Loucy (cell line): ENCODE measurements at regions not wholly inside any gene's neighbourhood (a gene's known extent, or its start where the extent isn't known, plus 50 kb on each side); places are given as distances from the start of the nearest gene placed in this dataset.

Source experiments
- H2AFZ ChIP-seq: fragments of 200-600 bp; sonication (generic); 2 replicates; pipeline ENCODE4 v1.6.0; 2016; ENCODE audit warnings: antibody characterized with exemption, mild to moderate bottlenecking, low read length, moderate library complexity
- H3F3A ChIP-seq: fragments of 200-600 bp; 2 replicates; pipeline ENCODE4 v1.6.0; 2016; ENCODE audit warnings: antibody characterized with exemption, low read depth, mild to moderate bottlenecking
- H3K27me3 ChIP-seq: fragments of 200-600 bp; sonication (generic); 2 replicates; pipeline ENCODE4 v1.6.1; 2014; ENCODE audit warnings: low read length, mild to moderate bottlenecking; ENCODE audit not compliant: insufficient read depth, poor library complexity, severe bottlenecking
- H3K36me3 ChIP-seq: fragments of 200-600 bp; sonication (generic); 2 replicates; pipeline ENCODE4 v1.6.1; 2016; ENCODE audit warnings: low read length; ENCODE audit not compliant: insufficient read depth
- H3K4me1 ChIP-seq: fragments of 200-600 bp; sonication (generic); 2 replicates; pipeline ENCODE4 v1.5.1; 2014; ENCODE audit warnings: low read length, mild to moderate bottlenecking; ENCODE audit not compliant: insufficient read depth, poor library complexity, severe bottlenecking
- H3K4me2 ChIP-seq: fragments of 200-600 bp; sonication (generic); 2 replicates; pipeline ENCODE4 v1.6.0; 2014; ENCODE audit warnings: antibody characterized with exemption, low read length, low read depth, mild to moderate bottlenecking; ENCODE audit not compliant: poor library complexity, severe bottlenecking
- H3K4me3 ChIP-seq: fragments of 200-600 bp; sonication (generic); 2 replicates; pipeline ENCODE4 v1.5.1; 2014; ENCODE audit warnings: low read length, mild to moderate bottlenecking, mixed read lengths; ENCODE audit not compliant: poor library complexity, severe bottlenecking
- H3K79me2 ChIP-seq: fragments of 200-600 bp; sonication (generic); 2 replicates; pipeline ENCODE4 v1.6.1; 2014; ENCODE audit warnings: low read length; ENCODE audit not compliant: insufficient read depth
- H3K9ac ChIP-seq: fragments of 200-600 bp; sonication (generic); 2 replicates; pipeline ENCODE4 v1.6.0; 2014; ENCODE audit warnings: mild to moderate bottlenecking, low read depth, low read length, moderate library complexity; ENCODE audit not compliant: poor library complexity, severe bottlenecking
- H3K9me2 ChIP-seq: fragments of 200-600 bp; sonication (generic); replicated peaks from 2 replicates; pipeline ENCODE4 v1.6.1; 2016; ENCODE audit warnings: low read depth, low read length, mixed read lengths
- H3K9me3 ChIP-seq: fragments of 200-600 bp; sonication (generic); 2 replicates; pipeline ENCODE4 v1.6.1; 2014; ENCODE audit warnings: mild to moderate bottlenecking, antibody characterized with exemption, low read length, low read depth; ENCODE audit not compliant: insufficient read depth
- H4K20me1 ChIP-seq: fragments of 200-600 bp; sonication (generic); 2 replicates; pipeline ENCODE4 v1.6.0; 2014; ENCODE audit warnings: antibody characterized with exemption, low read length, mild to moderate bottlenecking; ENCODE audit not compliant: insufficient read depth, poor library complexity, severe bottlenecking
- EZH2phosphoT487 ChIP-seq: fragments of 200-600 bp; IDR thresholded peaks from 2 replicates; pipeline ENCODE4 v1.6.1; 2018; ENCODE audit warnings: antibody characterized with exemption, mild to moderate bottlenecking, moderate library complexity, borderline replicate concordance
- TF ChIP-seq, protein P1 (sequence below): fragments of 200-600 bp; sonication (generic); conservative IDR thresholded peaks from 2 replicates; pipeline ENCODE4 v1.5.1; 2014; ENCODE audit warnings: mild to moderate bottlenecking, antibody characterized with exemption, low read length

DNA sequence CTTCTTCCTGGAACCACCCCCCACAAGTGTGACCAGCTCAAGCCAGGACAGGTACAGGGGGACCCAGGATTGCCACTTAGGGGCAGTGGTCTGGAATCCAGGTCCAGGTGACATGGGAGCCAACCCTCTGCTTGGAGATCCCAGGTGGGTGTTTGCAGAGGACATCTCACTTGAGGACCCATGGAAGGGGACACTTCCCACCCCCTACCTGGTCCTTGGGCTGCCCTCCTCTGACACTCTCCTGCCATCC lies 145.5 kb downstream of the SEC14L1 start:
- Histone ChIP-seq H3K27me3 (no peaks in the 10 kb centered on the region), H3K4me3 (no peak overlapping the region), H2AFZ (no peak overlapping the region), H3K4me2 (no peak overlapping the region), H3K9me2 (no peaks in the 10 kb centered on the region), H3K4me1 (peaks cover 25% of the 10 kb centered on the region), H3K36me3 (no peaks in the 10 kb centered on the region), H3F3A (no peaks in the 10 kb centered on the region), H3K9me3 (no peaks in the 10 kb centered on the region), H3K9ac (peak overlapping the region; percentile 8), H3K79me2 (no peaks in the 10 kb centered on the region; the same call in 1 of the 2 replicates), H4K20me1 (no peaks in the 10 kb centered on the region)
- TF ChIP-seq, protein P1, sequence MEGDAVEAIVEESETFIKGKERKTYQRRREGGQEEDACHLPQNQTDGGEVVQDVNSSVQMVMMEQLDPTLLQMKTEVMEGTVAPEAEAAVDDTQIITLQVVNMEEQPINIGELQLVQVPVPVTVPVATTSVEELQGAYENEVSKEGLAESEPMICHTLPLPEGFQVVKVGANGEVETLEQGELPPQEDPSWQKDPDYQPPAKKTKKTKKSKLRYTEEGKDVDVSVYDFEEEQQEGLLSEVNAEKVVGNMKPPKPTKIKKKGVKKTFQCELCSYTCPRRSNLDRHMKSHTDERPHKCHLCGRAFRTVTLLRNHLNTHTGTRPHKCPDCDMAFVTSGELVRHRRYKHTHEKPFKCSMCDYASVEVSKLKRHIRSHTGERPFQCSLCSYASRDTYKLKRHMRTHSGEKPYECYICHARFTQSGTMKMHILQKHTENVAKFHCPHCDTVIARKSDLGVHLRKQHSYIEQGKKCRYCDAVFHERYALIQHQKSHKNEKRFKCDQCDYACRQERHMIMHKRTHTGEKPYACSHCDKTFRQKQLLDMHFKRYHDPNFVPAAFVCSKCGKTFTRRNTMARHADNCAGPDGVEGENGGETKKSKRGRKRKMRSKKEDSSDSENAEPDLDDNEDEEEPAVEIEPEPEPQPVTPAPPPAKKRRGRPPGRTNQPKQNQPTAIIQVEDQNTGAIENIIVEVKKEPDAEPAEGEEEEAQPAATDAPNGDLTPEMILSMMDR = no peak
- no peak for TF ChIP-seq EZH2phosphoT487

DNA sequence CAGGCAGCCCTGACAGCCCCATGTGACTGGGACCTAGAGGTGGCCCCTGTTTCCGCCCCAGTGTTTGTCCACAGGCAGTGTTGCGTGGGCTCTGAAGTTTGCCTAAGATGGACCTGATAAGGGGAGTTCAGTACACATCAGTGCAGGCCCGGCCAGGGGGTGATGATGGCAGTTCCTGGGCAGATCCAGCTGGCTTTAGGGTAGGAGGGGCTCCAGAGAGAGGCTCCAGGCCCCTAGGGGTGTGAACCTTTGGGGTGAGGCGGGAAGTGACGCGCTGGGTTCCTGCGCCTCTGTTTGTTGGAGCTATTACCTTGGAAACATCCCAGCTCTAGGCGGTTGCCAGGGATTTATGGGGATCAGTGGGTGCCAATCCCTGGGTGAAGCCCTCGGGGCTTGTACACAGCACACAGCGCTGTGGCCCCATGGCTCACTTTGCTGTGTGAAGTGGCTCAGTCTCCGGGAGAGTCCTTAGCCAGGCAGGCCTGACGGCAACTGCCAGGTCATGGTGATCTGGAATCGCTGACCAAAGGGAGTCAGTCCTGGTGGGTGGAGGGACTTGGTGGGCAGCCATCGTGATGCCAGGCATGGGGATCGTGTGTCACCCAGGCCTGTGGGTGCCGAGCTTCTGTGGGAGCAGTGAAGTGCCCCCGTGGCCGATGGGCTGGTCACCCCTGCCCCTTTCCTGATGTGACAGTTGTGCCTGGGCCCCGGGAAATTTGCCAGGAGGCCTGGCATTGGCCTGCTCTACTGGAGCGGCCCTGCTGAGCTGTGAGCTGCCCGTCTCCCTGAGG lies 146.1 kb downstream of the SEC14L1 start:
- H3K36me3 ChIP-seq = no peaks in the 10 kb centered on the region
- H3K4me2 ChIP-seq = no peak overlapping the region
- H2AFZ ChIP-seq = no peak overlapping the region
- no peak overlapping the region for H3K4me3 ChIP-seq
- no peaks in the 10 kb centered on the region for H3K9me3 ChIP-seq
- H3K27me3 ChIP-seq = no peaks in the 10 kb centered on the region
- no peak overlapping the region for H3K9ac ChIP-seq
- H3K9me2 ChIP-seq = no peaks in the 10 kb centered on the region
- H3K4me1 ChIP-seq = peaks cover 20% of the 10 kb centered on the region
- TF ChIP-seq, protein P1 = no peak
- no peak for TF ChIP-seq EZH2phosphoT487
- no peaks in the 10 kb centered on the region for H4K20me1 ChIP-seq
- H3F3A ChIP-seq = no peaks in the 10 kb centered on the region
- no peaks in the 10 kb centered on the region; the same call in 1 of the 2 replicates for H3K79me2 ChIP-seq

DNA sequence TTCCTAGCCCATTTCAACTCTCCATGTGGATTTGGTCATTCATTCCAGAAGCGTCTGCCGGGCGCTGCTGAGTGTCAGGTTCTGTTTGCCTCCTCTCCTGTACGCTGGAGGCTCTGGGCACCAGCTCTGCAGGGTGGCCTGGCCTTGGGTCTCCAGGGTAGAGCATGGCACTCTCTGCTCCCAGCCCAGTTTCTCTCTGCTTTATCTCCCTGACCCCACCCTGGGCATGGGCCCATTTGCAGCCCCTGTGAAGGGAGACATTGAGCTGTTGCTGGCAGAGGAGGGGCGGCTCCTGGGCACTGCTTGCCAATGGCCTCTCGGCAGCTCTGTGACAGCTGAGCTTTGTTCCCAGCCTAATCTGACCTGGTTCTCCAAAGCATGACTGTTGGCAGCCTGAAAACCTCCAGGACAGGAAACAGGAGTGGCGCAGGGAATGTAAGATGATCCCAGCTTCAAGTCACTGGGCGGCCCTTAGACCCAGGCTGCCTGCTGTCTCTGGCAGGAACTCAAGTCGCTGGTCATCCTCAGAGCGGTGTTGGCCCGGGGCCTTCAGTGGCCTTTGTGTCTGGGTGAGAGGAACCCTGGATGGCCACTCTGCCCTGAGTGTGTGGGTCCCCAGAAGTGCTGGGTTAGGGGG lies 146.8 kb downstream of the SEC14L1 start:
- H3K4me1 ChIP-seq = peaks cover 13% of the 10 kb centered on the region
- no peak overlapping the region for H2AFZ ChIP-seq
- H3K9ac ChIP-seq = no peak overlapping the region
- TF ChIP-seq, protein P1 = no peak
- no peaks in the 10 kb centered on the region for H3K79me2 ChIP-seq
- no peaks in the 10 kb centered on the region for H4K20me1 ChIP-seq
- no peaks in the 10 kb centered on the region for H3K27me3 ChIP-seq
- no peak overlapping the region for H3K4me3 ChIP-seq
- H3K36me3 ChIP-seq = no peaks in the 10 kb centered on the region
- H3F3A ChIP-seq = no peaks in the 10 kb centered on the region
- no peak overlapping the region for H3K4me2 ChIP-seq
- no peaks in the 10 kb centered on the region for H3K9me2 ChIP-seq
- H3K9me3 ChIP-seq = no peaks in the 10 kb centered on the region
